H9 (cell line): ENCODE measurements at regions not wholly inside any gene's neighbourhood (a gene's known extent, or its start where the extent isn't known, plus 50 kb on each side); places are given as distances from the start of the nearest gene placed in this dataset.

ENCODE experiments used
- DNase-seq: peaks from one replicate; pipeline ENCODE4 v3.0.0-alpha.2; 2017
- H2AFZ ChIP-seq: one replicate; pipeline ENCODE4 v1.6.1; 2013; ENCODE audit warnings: mild to moderate bottlenecking, low read length, control low read depth, moderate library complexity
- H2AK5ac ChIP-seq: 2 replicates; pipeline ENCODE4 v1.6.1; 2013; ENCODE audit warnings: low read length, control low read depth, mixed read lengths; ENCODE audit not compliant: insufficient read length
- H2BK120ac ChIP-seq: one replicate; pipeline ENCODE4 v1.6.1; 2013; ENCODE audit warnings: low read depth, mild to moderate bottlenecking, low read length, control low read depth, inconsistent platforms; ENCODE audit not compliant: poor library complexity, severe bottlenecking
- H2BK12ac ChIP-seq: 2 replicates; pipeline ENCODE4 v1.6.1; 2013; ENCODE audit warnings: low read length, control low read depth, mixed read lengths, low read depth; ENCODE audit not compliant: insufficient read length
- H2BK15ac ChIP-seq: 2 replicates; pipeline ENCODE4 v1.6.1; 2013; ENCODE audit warnings: low read depth, low read length, control low read depth
- H2BK20ac ChIP-seq: one replicate; pipeline ENCODE4 v1.6.1; 2013; ENCODE audit warnings: low read depth, mild to moderate bottlenecking, low read length, control low read depth, inconsistent platforms; ENCODE audit not compliant: poor library complexity, severe bottlenecking
- H2BK5ac ChIP-seq: 2 replicates; pipeline ENCODE4 v1.6.1; 2013; ENCODE audit warnings: low read length, control low read depth, mixed read lengths; ENCODE audit not compliant: insufficient read length
- H3K14ac ChIP-seq: 2 replicates; pipeline ENCODE4 v1.6.1; 2013; ENCODE audit warnings: low read length, control low read depth; ENCODE audit not compliant: insufficient read depth
- H3K18ac ChIP-seq: 2 replicates; pipeline ENCODE4 v1.6.1; 2013; ENCODE audit warnings: low read depth, mild to moderate bottlenecking, mixed read lengths, low read length, control low read depth; ENCODE audit not compliant: insufficient read length
- H3K23ac ChIP-seq: 2 replicates; pipeline ENCODE4 v1.6.1; 2013; ENCODE audit warnings: low read length, control low read depth, mixed read lengths, low read depth; ENCODE audit not compliant: insufficient read length
- H3K23me2 ChIP-seq: 2 replicates; pipeline ENCODE4 v1.6.1; 2013; ENCODE audit warnings: low read depth, mild to moderate bottlenecking, mixed read lengths, low read length, control low read depth; ENCODE audit not compliant: insufficient read length, poor library complexity, severe bottlenecking
- H3K27ac ChIP-seq: 2 replicates; pipeline ENCODE4 v1.5.1; 2013; ENCODE audit warnings: low read length, control low read depth, mixed read lengths, low read depth; ENCODE audit not compliant: insufficient read length
- H3K27me3 ChIP-seq: 2 replicates; pipeline ENCODE4 v1.6.1; 2013; ENCODE audit warnings: low read length, control low read depth, inconsistent platforms; ENCODE audit not compliant: insufficient read depth
- H3K4ac ChIP-seq: 2 replicates; pipeline ENCODE4 v1.6.1; 2013; ENCODE audit warnings: low read depth, mild to moderate bottlenecking, control low read depth, inconsistent platforms, low read length, moderate library complexity
- H3K4me1 ChIP-seq: 2 replicates; pipeline ENCODE4 v1.6.1; 2013; ENCODE audit warnings: low read length, control low read depth, inconsistent platforms; ENCODE audit not compliant: insufficient read depth
- H3K4me2 ChIP-seq: 2 replicates; pipeline ENCODE4 v1.6.1; 2013; ENCODE audit warnings: low read length, control low read depth, mixed read lengths; ENCODE audit not compliant: insufficient read length, insufficient read depth
- H3K56ac ChIP-seq: 2 replicates; pipeline ENCODE4 v1.6.1; 2013; ENCODE audit warnings: low read depth, mild to moderate bottlenecking, mixed read lengths, low read length, control low read depth; ENCODE audit not compliant: insufficient read length
- H3K79me1 ChIP-seq: 2 replicates; pipeline ENCODE4 v1.6.1; 2013; ENCODE audit warnings: low read depth, mild to moderate bottlenecking, moderate library complexity, low read length, control low read depth, inconsistent platforms; ENCODE audit not compliant: insufficient read depth, poor library complexity, severe bottlenecking
- H3K79me2 ChIP-seq: 2 replicates; pipeline ENCODE4 v1.6.1; 2013; ENCODE audit warnings: low read length, control low read depth, inconsistent platforms; ENCODE audit not compliant: insufficient read depth
- H3K9ac ChIP-seq: 2 replicates; pipeline ENCODE4 v1.6.1; 2013; ENCODE audit warnings: low read length, control low read depth, mixed read lengths; ENCODE audit not compliant: insufficient read length; ENCODE audit errors: extremely low read depth
- H3K9me3 ChIP-seq: one replicate; pipeline ENCODE4 v1.6.1; 2013; ENCODE audit warnings: low read depth, low read length, inconsistent platforms; ENCODE audit not compliant: control insufficient read depth
- H3T11ph ChIP-seq: one replicate; pipeline ENCODE4 v1.6.1; 2013; ENCODE audit warnings: mild to moderate bottlenecking, low read length, control low read depth, inconsistent platforms
- H4K20me1 ChIP-seq: one replicate; pipeline ENCODE4 v1.6.1; 2013; ENCODE audit not compliant: control insufficient read depth, insufficient read length, insufficient read depth
- H4K5ac ChIP-seq: 2 replicates; pipeline ENCODE4 v1.6.1; 2013; ENCODE audit warnings: low read depth, mild to moderate bottlenecking, mixed read lengths, low read length, control low read depth; ENCODE audit not compliant: insufficient read length
- H4K8ac ChIP-seq: replicated peaks from 2 replicates; pipeline ENCODE4 v1.6.1; 2013; ENCODE audit warnings: low read length, control low read depth, mixed read lengths, low read depth; ENCODE audit not compliant: insufficient read length
- H4K91ac ChIP-seq: 2 replicates; pipeline ENCODE4 v1.6.1; 2013; ENCODE audit warnings: low read depth, mild to moderate bottlenecking, moderate library complexity, mixed read lengths, low read length, control low read depth; ENCODE audit not compliant: insufficient read length
- H3K27ac Mint-ChIP-seq, 3 experiments: 2 replicates in 2 of 3; 3 replicates in 1 of 3; pipeline ENCODE4 v1.8.0; 2020 to 2021; ENCODE audit warnings: mixed read lengths in 3 of 3, mild to moderate bottlenecking in 1 of 3, moderate library complexity in 1 of 3
- H3K27me3 Mint-ChIP-seq: 2 replicates; pipeline ENCODE4 v1.8.0; 2021; ENCODE audit warnings: low read depth, mild to moderate bottlenecking, moderate library complexity, mixed read lengths
- H3K36me3 Mint-ChIP-seq, 3 experiments: 2 replicates in 2 of 3; 3 replicates in 1 of 3; pipeline ENCODE4 v1.8.0; 2020 to 2021; ENCODE audit warnings: low read depth in 3 of 3, mixed read lengths in 3 of 3; ENCODE audit not compliant: insufficient read depth in 1 of 3
- H3K4me1 Mint-ChIP-seq, 2 experiments: 2 replicates each; pipeline ENCODE4 v1.8.0; 2020; ENCODE audit warnings: mixed read lengths in 2 of 2
- H3K4me3 Mint-ChIP-seq, 2 experiments: 2 replicates in 1 of 2; 3 replicates in 1 of 2; pipeline ENCODE4 v1.8.0; 2020 to 2021; ENCODE audit warnings: mild to moderate bottlenecking in 2 of 2, mixed read lengths in 2 of 2, moderate library complexity in 1 of 2
- H3K9me3 Mint-ChIP-seq, 2 experiments: 2 replicates in 1 of 2; 3 replicates in 1 of 2; pipeline ENCODE4 v1.8.0; 2020; ENCODE audit warnings: mild to moderate bottlenecking in 2 of 2, mixed read lengths in 2 of 2, moderate library complexity in 1 of 2
- CTCF ChIP-seq: fragments of 200-600 bp; sonication (generic); conservative IDR thresholded peaks from 3 replicates; pipeline ENCODE4 v1.8.0; 2021; ENCODE audit warnings: antibody characterized with exemption, mild to moderate bottlenecking
- WGBS: extraction: QIAGEN DNeasy Blood & Tissue Kit; methylation state at CpG from one replicate; pipeline ENCODE4 v1.1.7; 2013; ENCODE audit warnings: missing lambda C conversion rate, low lambda C conversion rate, mixed read lengths; ENCODE audit not compliant: insufficient read length; ENCODE audit errors: extremely low coverage; 5-methylcytosine and 5-hydroxymethylcytosine counted together

- Histone ChIP-seq H3K79me1 (no peaks in the 10 kb centered on the region), H2BK20ac (no peak overlapping the region), H2BK15ac (no peak overlapping the region), H3K4me1 (no peaks in the 10 kb centered on the region), H2BK120ac (no peak overlapping the region), H3K23me2 (no peaks in the 10 kb centered on the region), H3K4me2 (no peak overlapping the region), H3K9me3 (no peaks in the 10 kb centered on the region), H2AK5ac (no peak overlapping the region), H4K5ac (no peak overlapping the region), H4K8ac (no peak overlapping the region), H3K27me3 (no peaks in the 10 kb centered on the region), H3T11ph (no peak overlapping the region), H3K23ac (no peak overlapping the region), H3K79me2 (no peaks in the 10 kb centered on the region), H3K27ac (no peak overlapping the region), H3K14ac (no peak overlapping the region), H4K20me1 (no peaks in the 10 kb centered on the region), H2BK5ac (no peak overlapping the region), H3K4ac (no peak overlapping the region), H4K91ac (no peak overlapping the region), H3K18ac (no peak overlapping the region), H3K9ac (no peak overlapping the region), H2BK12ac (no peak overlapping the region), H2AFZ (no peak overlapping the region), H3K56ac (no peak overlapping the region)
- no peak for DNase-seq
- Mint-ChIP-seq H3K27me3 (peaks cover 5% of the 10 kb centered on the region; the same call in 1 of the 2 replicates), H3K4me3 (no peak overlapping the region), H3K9me3 (peaks cover 0 to 2% of the 10 kb centered on the region in 2 experiments; a peak in 1 of 5 replicates), H3K4me1 (peaks cover 13 to 14% of the 10 kb centered on the region in 2 experiments), H3K27ac (no peak overlapping the region), H3K36me3 (peaks cover 0 to 7% (median 0%) of the 10 kb centered on the region in 3 experiments; a peak in 2 of 7 replicates)
- no CpG with 5 or more reads among the region's 2 CpGs for WGBS
- no peak for TF ChIP-seq CTCF
These were observed 365.3 kb downstream of the NUAK1 start for GRCh38 chr12:105773471-105773870.
